Progenitor cell of endocrine pancreas (in vitro differentiated cells): ENCODE measurements at regions not wholly inside any gene's neighbourhood (a gene's known extent, or its start where the extent isn't known, plus 50 kb on each side); places are given as distances from the start of the nearest gene placed in this dataset.

Experiments used
- DNase-seq: peaks from one replicate; pipeline ENCODE4 v3.0.0; 2021; ENCODE audit warnings: low spot score; ENCODE audit not compliant: unreplicated experiment
- H3K27ac Mint-ChIP-seq: 2 replicates; pipeline ENCODE4 v1.8.0; 2021; ENCODE audit warnings: mild to moderate bottlenecking, moderate library complexity, mixed read lengths
- H3K27me3 Mint-ChIP-seq: 2 replicates; pipeline ENCODE4 v1.8.0; 2021; ENCODE audit warnings: mixed read lengths
- H3K36me3 Mint-ChIP-seq: 2 replicates; pipeline ENCODE4 v1.8.0; 2022; ENCODE audit warnings: mixed read lengths; ENCODE audit not compliant: insufficient read depth
- H3K4me1 Mint-ChIP-seq: 2 replicates; pipeline ENCODE4 v1.8.0; 2021; ENCODE audit warnings: low read depth, mixed read lengths
- H3K4me3 Mint-ChIP-seq: 2 replicates; pipeline ENCODE4 v1.8.0; 2021; ENCODE audit warnings: low read depth, mild to moderate bottlenecking, moderate library complexity, mixed read lengths
- H3K9me3 Mint-ChIP-seq: 2 replicates; pipeline ENCODE4 v1.8.0; 2021; ENCODE audit warnings: low read depth, mixed read lengths
- TF ChIP-seq, protein P1 (sequence below): fragments of 200-600 bp; sonication (generic); IDR thresholded peaks from one replicate; pipeline ENCODE4 v1.5.0; 2021; ENCODE audit warnings: antibody characterized with exemption, mild to moderate bottlenecking; ENCODE audit not compliant: unreplicated experiment

DNA sequence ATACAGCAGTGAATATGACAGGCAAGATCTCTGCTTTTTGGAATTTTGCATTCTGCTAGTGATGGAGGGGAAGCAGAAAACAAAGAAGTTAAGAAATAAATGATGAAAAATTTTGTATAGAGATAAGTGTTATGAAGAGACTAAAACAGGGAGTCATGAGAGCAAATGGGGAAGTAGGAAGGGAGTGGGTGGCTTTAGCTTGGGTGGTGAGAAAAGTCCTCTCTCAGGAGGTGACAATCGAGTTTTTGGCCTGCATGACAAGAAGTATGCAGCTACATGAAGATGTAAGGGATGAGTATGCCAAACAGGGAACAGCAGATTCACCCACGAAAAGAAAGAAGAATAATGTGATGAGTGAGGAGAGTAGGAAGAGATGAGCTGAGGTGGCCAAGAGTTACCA is 80.7 kb upstream of the MPPED2 start:
- H3K27ac Mint-ChIP-seq: no peak overlapping the region
- H3K9me3 Mint-ChIP-seq: peaks cover 9% of the 10 kb centered on the region
- peaks cover 2% of the 10 kb centered on the region for H3K36me3 Mint-ChIP-seq
- TF ChIP-seq, protein P1, sequence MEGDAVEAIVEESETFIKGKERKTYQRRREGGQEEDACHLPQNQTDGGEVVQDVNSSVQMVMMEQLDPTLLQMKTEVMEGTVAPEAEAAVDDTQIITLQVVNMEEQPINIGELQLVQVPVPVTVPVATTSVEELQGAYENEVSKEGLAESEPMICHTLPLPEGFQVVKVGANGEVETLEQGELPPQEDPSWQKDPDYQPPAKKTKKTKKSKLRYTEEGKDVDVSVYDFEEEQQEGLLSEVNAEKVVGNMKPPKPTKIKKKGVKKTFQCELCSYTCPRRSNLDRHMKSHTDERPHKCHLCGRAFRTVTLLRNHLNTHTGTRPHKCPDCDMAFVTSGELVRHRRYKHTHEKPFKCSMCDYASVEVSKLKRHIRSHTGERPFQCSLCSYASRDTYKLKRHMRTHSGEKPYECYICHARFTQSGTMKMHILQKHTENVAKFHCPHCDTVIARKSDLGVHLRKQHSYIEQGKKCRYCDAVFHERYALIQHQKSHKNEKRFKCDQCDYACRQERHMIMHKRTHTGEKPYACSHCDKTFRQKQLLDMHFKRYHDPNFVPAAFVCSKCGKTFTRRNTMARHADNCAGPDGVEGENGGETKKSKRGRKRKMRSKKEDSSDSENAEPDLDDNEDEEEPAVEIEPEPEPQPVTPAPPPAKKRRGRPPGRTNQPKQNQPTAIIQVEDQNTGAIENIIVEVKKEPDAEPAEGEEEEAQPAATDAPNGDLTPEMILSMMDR: no peak
- no peaks in the 10 kb centered on the region for H3K27me3 Mint-ChIP-seq
- no peaks in the 10 kb centered on the region for H3K4me1 Mint-ChIP-seq
- H3K4me3 Mint-ChIP-seq: no peak overlapping the region
- DNase-seq: no peak

DNA sequence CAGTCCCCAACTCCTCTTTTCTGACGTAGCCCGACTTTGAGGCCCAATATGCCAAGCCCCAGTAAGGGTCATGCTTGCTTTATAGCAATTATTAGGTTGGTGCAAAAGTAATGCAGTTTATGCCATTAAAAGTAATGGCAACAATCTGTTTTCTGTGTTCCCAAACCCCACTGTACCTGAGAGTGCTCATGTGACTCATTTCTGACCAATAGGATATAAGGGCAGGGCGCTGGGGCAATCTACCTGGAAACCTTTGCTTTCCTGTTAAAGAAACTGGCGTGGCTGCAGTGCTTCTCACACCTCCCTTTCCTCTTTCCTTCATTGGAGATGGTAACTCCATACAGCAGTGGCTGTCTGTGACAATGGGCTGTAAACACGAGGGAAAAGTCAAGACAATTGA is 78.9 kb upstream of the MPPED2 start:
- TF ChIP-seq, protein P1: no peak
- H3K9me3 Mint-ChIP-seq: peaks cover 9% of the 10 kb centered on the region
- H3K27ac Mint-ChIP-seq: no peak overlapping the region
- no peak for DNase-seq
- no peak overlapping the region for H3K4me3 Mint-ChIP-seq
- no peaks in the 10 kb centered on the region for H3K27me3 Mint-ChIP-seq
- H3K36me3 Mint-ChIP-seq: peaks cover 2% of the 10 kb centered on the region
- no peaks in the 10 kb centered on the region for H3K4me1 Mint-ChIP-seq

DNA sequence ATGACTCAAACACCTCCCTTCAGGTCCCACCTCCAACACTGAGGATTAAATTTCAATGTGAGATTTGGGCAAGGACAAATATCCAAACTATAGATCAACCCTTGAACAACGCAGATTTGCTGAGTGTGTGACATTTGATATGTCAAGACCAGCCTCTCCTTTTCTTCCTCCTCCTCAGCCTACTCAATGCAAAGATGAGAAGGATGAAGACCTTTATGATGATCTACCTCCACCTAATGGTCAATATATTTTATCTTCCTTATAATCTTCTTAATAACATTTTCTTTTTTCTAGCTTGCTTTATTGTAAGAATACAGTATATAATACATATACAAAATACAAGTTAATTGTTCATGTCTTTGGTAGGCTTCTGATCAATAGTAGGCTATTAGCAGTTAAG is 67.5 kb upstream of the MPPED2 start:
- Mint-ChIP-seq H3K4me1 (no peaks in the 10 kb centered on the region), H3K27me3 (no peaks in the 10 kb centered on the region)
- TF ChIP-seq, protein P1: no peak

DNA sequence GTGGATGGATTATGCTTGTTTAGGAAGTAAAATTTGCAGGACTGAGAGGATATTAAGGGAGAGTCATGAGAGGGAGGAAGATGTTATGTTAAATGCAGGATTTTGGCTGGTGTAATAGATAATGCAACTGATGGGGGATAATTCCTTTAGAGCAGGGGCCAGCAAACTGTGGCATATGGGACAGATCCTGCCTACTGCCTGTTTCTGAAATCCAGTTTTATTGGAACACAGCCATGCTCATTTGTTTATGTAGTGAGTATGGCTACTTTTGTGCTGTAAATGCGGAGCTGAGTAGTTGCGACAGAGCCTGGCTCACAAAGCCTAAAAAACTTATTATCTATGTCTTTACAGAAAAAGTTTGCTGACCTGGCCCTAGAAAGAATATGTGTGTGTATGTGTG is 66.6 kb upstream of the MPPED2 start:
- TF ChIP-seq, protein P1: no peak
- H3K4me3 Mint-ChIP-seq: no peak overlapping the region
- H3K4me1 Mint-ChIP-seq: no peaks in the 10 kb centered on the region
- no peak for DNase-seq
- no peaks in the 10 kb centered on the region for H3K9me3 Mint-ChIP-seq
- H3K27ac Mint-ChIP-seq: no peak overlapping the region
- no peaks in the 10 kb centered on the region for H3K36me3 Mint-ChIP-seq
- no peaks in the 10 kb centered on the region for H3K27me3 Mint-ChIP-seq

More for the DNA sequence above, 67.5 kb upstream of the MPPED2 start:
- Mint-ChIP-seq H3K27ac (no peak overlapping the region), H3K4me3 (no peak overlapping the region), H3K9me3 (no peaks in the 10 kb centered on the region), H3K36me3 (no peaks in the 10 kb centered on the region)
- DNase-seq: no peak

DNA sequence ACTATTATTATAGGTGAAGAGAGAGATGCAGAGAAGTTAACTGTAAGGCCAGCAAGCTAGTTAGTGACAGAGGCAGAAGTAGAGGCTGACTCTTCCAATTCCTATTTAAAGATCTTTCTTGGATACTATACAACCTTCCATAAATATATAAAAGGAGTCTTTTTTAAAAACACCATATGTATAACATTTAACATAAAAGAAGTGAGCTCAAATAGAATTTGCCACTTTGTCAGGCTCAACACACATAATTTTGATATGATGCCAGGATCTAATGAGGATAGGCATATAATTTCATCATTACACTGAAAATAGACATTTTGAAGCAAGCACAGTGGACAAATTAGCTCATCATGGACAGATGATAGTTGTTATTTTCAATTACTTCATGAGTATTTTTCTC is 64.1 kb upstream of the MPPED2 start:
- no peak for DNase-seq
- Mint-ChIP-seq H3K27ac (no peak overlapping the region), H3K9me3 (no peaks in the 10 kb centered on the region), H3K4me1 (no peaks in the 10 kb centered on the region), H3K4me3 (no peak overlapping the region), H3K27me3 (no peaks in the 10 kb centered on the region), H3K36me3 (no peaks in the 10 kb centered on the region)
- TF ChIP-seq, protein P1: no peak
